GM21825 (cell line): ENCODE measurements at regions not wholly inside any gene's neighbourhood (a gene's known extent, or its start where the extent isn't known, plus 50 kb on each side); places are given as distances from the start of the nearest gene placed in this dataset.
A peak's percentile ranks its signal among the peaks of the same experiment; 100 is the strongest.

Experiments used
- ATAC-seq: cut with Tn5 transposase; IDR thresholded peaks from one replicate; pipeline ENCODE4 v1.9.1; 2021; ENCODE audit warnings: mild to moderate bottlenecking, moderate library complexity; ENCODE audit not compliant: unreplicated experiment

DNA sequence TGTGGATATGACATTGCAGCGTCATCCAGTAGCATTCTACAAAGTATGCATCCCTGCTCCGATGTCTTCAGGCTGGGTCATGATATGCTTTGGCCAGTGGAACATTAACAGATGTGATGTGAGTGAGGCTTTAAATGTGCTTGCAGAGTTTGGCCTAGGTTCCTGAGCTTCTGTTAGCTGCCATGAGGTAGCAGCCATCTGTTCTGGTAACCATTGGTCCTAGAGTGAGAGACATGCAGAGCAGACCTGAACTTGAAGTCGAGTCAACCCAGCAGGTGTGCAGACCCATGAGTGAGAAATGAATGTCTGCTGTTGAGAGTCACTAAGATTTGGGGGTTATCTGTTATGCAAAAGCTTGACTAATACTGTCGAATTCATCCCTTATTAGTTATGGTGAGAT lies 73.8 kb upstream of the NABP1 start:
- ATAC-seq: no peak

DNA sequence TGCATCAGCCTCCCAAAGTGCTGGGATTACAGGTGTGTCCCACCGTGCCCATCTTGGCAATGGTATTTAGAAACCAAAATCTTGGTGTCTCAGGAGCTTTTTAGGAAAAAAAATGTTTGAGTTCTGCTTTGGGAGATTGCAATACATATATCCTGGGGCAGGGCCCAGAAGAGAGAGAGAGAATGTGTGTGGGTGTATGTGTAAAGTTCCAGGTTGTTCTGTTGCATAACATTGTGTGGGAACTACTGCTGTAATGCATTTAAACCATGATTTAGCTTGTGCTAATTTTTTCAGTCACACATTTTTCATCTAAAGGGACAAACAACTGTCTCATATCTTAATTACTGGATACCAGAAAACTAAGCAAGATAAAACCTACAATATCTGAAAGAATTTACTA lies 70.8 kb upstream of the NABP1 start:
- ATAC-seq: no peak

DNA sequence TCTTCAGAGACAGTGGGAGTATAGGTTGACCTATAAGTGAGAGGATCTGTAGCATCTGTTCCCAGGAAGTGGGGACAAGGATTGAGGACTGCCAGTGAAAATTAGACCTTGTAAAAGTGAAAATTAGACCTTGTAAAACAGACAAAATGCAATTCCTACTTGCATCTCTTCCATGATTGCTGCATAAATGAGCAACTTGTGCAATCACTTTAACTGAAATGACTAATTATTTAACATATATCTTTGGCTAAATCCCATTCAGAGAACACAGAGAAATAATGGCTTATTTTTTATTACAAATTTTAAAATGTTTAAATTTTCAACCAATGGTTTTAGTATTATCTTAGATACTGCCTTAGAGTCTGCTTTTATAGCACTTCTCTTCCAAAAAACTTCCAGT lies 67.2 kb upstream of the NABP1 start:
- no peak for ATAC-seq

DNA sequence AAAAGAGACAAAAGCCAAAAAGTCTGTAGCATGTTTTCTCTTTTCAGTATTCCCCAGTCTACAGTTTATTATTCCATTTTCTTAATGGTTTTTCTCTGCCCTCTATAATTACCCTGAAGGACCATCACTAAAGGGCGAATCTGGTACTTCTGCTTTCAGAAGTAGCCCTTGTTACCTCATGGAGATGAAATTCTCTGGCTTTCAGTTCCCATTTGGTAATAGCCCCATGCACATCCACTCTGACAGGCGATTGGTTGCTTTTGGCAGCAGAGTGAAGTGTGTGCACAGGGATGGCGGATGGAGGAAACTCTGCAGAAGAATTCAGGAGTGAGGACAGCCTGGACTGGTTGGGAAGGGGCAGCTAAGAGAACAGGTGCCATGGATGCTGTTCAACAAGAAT lies 66.3 kb upstream of the NABP1 start:
- peak; percentile 98 for ATAC-seq

DNA sequence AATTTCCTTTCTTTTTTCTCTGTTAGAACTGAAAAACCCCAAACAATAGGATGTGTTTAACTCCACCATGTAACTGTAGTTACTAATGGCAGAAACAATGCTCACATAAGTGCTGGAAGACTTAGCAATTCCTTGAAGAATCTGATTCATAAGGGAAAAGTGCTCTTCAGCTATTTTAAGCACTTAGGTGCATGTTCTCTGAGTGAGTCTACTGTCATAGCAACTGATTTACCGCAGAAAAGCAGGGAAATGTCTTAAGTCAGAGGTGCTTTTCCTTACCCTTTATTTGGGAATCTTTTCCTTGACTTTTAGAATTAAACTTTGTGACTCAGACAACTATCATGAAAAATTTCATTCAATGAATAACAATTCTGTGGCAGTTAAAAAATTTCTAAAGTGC lies 65.4 kb upstream of the NABP1 start:
- ATAC-seq: no peak

DNA sequence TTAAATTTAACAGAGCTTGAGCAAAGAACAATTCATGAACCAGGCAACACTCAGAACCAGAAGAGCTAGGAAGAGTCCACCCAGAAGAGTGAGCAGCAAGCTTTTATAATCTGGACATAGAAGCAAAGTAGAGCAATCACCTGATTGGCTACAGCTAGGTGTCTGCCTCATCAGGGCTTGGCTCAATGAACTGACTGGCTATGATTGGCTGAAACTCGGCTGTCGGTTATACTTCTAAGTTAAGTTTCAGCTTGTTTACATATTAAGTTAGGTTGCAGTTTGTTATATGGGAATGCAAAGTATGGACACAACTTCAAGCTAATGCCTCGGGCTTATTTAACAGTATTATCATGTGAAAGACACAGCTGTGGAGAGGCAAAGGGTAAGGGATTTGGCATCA lies 63.2 kb upstream of the NABP1 start:
- no peak for ATAC-seq

DNA sequence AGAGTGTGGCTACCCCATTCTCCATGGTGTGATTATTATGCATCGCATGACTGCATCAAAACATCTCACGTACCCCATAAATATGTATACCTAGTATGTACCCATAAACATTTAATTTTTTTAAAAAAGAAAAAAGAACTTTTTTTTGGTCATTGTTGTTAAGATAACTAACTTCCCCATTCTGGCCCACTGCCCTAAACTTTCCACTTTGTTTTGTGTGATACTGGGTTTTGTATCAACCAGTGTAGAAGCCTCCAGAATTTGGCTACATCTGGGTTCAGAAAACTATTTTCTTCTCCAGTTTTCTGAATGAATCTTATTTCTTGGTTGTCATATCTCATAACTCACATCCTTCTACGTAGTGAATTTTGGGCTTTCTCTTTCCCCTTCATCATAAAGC lies 62.3 kb upstream of the NABP1 start:
- no peak for ATAC-seq

DNA sequence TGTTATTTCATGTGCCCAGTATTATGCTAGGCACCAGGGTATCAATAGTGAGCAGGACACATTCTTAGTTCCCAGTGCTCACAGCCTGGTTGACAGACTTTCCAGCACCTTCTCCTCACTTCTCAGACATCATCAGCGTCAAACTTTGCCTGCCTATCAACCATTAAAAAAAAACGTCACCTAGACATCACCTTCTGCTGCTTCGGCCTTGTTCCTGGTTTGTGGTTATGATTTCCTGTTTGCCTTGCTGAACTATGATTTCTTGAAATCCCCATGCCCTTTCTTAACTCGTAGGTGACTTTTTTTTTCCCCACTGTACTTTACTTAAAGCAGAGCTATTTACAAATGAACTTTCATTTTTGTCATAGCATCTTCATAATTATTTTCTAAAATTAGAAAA lies 60.4 kb upstream of the NABP1 start:
- peak; percentile 88 for ATAC-seq

DNA sequence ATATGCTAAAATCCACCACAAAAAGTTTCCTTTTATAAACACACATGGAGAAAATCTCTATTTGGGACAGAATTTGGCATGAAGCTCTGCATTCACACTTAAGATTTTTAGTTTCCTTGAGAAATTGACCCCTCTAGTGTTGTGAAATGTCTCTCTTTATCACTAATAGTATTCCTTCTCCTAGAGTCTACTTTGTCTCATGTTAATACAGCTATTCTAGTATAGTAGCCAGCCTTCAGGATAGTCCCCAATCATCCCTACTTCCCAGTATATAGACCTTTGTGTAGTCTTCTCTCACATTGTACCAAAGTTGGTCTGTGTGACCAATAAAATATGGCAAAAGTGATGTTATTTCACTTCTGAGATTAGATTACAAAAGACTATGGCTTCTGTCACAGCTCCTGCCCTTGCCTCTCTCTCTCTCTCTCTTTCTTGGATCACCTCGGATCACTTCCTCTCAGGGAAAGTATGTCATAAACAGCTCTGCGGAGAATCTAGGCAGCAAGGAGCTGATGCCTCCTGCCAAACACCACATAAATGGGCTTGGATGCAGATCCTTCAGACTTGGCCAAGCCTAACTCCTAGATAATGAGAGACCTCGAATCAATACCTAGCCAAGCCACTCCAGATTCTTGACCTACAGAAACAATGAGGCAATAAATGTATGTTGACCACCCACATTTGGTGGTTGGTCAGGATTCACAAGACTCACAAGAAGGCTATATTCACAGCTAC lies 59.7 kb upstream of the NABP1 start:
- no peak for ATAC-seq

DNA sequence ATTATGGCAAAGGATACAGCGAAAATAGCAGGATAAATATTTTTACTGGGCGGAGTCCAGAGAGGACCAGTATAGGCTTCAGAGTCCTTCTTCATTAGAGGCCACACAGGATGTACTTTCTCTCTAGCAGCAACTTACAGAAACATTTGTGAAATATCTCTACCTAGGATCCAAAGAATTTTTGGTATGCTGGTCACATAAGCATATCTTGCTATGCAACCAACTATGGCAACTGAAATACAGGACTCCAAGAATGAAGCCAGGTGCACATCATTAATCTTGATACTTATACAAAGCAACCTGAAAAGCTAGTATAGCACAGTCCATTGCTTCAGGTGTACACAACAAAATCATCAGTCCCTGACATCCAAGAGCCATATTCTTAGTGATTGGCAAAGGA lies 59.1 kb upstream of the NABP1 start:
- ATAC-seq: no peak

DNA sequence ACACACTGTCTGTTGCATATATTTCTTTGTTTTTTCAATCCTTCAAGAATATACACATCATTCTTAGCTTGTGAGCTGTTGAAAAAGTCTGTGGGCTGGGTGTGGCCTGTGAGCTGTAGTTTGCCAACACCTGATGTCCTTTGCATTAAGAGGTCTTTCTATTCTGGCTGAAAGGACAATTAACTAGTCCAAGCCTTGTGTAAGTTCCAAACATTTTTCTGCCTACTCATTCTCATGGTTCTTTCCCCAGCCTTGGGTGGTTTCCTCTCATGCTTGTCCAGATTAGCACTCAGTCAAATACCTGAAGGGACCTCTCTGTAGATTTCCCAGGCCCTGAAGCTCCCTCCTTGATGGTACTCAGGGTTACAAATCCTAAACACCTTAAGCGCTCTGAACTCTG lies 57.8 kb upstream of the NABP1 start:
- ATAC-seq: no peak

DNA sequence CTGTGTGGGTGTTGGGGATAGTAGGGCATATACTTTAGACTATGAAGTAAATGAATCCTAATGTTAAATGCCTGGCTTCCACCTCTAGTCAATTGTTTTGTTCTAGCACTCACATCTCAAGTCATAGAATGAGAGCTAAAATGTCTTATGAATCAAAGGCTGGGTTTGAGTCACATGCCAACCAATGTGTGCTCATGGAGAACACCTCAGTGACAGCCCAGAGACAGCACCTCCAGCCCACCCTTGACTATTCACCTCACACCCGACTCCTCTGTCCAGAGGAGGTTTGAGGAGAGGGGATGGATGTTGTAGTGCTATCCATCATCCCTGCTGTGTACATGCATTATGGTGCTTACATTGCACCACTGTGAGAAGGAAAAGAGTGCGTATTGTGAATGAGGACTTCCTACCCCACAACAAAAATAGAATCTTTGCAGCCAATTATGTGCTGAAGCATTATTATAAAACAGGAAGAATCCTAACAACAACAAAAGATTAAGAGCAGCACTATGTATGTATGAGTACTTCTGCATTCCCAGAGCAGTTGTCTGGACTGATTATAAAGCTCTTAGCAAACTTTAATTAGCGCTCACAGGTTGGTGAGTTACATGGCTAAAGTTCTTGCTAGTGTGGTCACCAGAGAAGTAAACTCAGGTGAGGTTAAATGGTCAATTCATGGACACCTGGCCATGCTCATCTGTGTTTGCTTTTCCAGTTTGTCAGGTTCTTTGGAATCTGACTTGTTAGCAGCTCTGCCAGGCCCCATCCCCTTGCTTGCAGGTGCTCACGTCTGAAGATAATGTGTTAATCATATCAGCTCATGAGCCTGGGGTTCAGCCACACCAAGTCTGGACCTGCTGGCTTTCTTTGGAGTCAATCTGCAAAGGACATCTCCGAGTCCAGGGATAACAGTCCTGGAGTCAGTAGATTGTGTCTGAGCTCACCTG lies 55.3 kb upstream of the NABP1 start:
- no peak for ATAC-seq

DNA sequence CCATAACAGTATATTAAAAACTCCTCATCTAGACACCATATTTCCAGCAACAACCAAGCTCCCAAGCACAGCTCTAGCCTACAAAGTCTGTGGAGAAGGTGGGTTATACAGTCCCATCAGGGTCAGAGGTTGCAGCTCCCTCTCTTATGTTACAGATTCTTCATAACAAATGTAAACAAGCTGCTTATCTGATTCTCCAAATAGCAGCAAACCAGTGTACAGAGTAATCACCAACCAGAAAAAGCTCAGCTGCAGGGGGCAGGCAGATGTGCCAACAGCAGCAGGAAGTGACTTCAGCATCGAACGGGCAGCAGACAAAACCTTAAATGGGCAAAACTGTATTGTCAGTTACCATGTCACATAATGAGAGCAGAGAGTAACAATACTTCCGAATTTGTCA lies 52.9 kb upstream of the NABP1 start:
- peak; percentile 37 for ATAC-seq

DNA sequence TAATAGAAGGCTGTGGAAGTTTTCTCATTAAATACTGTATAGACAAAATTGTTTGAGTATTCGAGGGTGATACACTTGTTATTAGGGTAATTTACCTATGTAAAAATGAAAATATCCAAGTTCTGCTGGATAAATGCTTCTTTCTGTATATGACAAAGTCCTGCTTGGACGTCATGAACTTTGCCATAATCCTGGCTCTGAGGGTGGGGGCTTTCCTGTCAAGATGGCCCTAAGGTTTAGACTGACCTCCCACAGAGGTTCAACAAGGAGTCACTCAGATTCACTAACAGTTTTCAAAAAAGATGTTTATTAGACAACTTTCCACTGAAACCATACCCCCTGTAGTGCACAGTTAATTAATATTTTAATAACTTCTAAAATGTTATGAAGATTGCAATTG lies 52.5 kb upstream of the NABP1 start:
- ATAC-seq: no peak

DNA sequence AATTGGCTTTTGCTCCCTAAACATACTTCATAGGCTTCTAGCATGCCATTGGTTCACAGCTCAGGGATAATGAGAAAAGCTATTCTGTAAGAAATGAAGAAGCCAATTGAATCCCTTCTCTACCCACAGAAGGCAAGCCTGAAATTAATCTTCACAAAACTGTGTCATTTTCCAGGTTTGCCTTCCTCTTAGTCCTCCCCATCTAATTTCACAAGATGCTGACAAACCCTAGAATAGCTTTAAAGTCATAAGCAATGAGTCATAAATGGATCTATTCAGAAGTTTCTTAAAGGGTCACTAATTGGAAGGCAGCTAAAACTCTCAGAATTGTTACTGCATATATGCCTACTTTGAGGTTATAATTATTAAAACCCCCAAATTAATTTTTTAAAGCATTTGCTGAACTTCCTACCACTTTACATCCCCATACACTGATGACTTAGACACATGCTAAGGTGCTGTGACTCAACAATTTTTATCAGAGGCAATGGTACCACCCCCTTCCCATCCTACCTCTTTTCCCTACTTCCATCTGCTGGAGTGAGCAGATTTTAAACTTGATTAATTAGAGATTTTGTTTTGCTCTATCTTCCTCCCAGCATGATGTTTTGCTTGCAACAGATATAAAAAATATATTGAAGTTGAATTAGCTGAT lies 51.3 kb upstream of the NABP1 start:
- ATAC-seq: no peak

DNA sequence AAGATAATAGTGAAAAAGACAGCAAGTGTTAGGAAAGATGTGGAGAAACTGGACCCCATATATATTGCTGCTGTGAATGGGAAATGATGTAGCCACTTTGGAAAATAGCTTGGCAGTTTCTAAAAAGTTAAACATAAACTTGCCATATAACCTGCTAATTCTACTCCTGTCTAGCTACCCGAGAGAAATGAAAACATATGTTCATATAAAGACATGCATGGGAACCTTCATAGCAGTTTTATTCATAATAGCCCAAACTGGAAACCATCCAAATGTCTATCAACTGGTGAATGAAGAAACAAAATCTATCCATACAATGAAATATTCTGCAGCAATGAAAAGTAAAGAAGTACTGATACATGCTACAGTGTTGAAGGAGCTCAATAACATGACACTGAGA lies 50.4 kb upstream of the NABP1 start:
- ATAC-seq: no peak
